ENCODE measurements at regions not wholly inside any gene's neighbourhood (a gene's known extent, or its start where the extent isn't known, plus 50 kb on each side); places are given as distances from the start of the nearest gene placed in this dataset.

GRCh38 chr7:24477398-24478136 lies 95.7 kb upstream of the PALS2 start:
- DNase-seq: no peak

- no peak for DNase-seq
Measured at GRCh38 chr7:24478137-24478655, 95.1 kb upstream of the PALS2 start.

DNA sequence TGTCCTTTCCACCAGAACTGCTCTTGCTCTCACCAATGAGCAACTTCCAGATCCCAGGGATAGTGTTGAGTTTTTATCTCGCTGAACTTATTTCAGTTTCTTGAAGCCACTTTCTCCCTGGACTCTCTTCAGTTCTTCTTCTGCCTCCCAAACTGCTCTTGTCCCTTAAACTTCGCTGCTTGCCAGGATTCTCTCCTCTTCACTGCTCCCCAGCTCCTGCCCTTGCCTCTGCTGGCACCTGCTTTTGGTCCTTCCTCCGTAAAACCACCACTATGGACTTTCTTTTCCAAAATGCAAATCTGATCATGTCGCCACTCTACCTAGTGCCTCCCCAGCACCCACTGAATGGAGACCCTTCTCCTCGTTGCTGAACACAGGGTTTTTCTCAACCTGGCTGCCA lies 92.8 kb upstream of the PALS2 start:
- DNase-seq: no peak

GRCh38 chr7:24483804-24484203 lies 89.4 kb upstream of the PALS2 start:
- no peak for DNase-seq

DNA sequence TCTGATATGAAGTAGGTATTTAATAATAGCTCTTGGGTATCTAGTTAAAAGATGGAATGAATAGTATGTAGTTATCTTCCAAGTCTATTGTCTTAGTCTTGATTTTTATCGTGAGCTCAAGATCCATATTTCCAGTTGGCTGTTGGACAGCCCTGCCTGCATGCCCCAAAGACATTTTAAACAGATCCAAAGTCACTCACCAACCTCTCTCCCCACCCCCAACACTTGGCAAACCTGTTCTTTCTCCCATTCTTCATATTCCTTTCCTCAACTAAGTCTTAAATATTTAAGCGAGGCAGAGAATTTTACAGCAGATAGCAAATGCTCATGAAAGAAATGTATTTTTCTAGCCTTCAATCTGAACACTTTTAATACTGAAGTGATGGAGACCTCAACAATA lies 80.7 kb upstream of the PALS2 start:
- no peak for DNase-seq

GRCh38 chr7:24494832-24495231 lies 78.4 kb upstream of the PALS2 start:
- no peak for DNase-seq

- DNase-seq: no peak
Measured at GRCh38 chr7:24496036-24496435, 77.2 kb upstream of the PALS2 start.

DNA sequence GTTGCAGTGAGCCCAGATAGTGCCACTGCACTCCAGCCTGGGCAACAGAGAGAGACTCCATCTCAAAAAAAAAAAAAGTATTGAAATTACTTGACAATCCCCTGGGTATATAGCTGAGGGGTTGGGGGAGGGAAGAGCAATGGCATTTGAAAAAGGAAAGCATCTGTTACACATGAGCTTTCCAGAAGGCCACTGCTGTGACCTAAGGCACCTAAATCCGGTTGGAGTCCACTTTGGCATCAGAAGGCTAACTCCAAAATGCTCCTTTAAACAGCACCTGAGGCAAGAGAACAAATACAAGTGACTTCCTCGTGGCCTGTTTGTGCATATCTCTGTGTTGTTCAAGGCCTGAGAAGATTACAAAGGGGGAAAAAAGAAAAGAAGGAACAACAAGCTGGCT lies 74.8 kb upstream of the PALS2 start:
- DNase-seq: no peak

DNA sequence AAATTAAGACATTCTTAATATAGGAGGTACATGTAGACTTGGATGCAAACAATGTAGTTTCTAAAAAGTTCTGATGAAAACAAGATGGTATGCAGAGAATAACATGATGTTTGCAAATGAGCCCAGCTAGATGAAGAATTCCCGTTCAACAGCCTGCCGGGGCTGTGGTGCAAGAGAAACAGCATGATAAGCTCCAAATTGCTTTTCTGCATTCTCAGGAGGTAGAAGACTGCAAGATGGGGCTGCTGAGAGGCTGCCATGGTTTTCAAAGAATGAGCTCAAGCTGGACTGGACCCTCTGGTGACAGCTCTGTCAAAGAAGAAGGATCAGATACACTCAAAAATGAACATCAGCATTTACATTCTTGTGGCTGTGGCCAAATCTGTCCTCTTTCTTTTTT lies 73.4 kb upstream of the PALS2 start:
- DNase-seq: no peak

GRCh38 chr7:24500599-24500998 lies 72.7 kb upstream of the PALS2 start:
- DNase-seq: no peak

- DNase-seq: no peak
Measured at GRCh38 chr7:24501009-24501408, 72.2 kb upstream of the PALS2 start.

- no peak for DNase-seq
Measured at GRCh38 chr7:24501443-24502134, 71.7 kb upstream of the PALS2 start.

DNA sequence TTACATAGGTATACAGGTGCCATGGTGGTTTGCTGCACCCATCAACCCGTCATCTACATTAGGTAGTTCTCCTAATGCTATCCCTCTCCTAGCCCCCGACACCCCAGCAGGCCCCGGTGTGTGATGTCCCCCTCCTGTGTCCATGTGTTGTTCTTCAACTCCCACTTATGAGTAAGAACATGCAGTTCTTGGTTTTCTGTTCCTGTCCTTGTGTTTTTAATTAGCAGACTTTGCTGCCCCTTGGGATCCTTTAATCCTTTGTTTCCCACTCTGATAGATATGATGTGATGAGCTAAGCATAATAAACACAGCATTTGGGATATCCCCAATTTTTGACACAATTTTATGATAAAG lies 71.1 kb upstream of the PALS2 start:
- DNase-seq: no peak

DNA sequence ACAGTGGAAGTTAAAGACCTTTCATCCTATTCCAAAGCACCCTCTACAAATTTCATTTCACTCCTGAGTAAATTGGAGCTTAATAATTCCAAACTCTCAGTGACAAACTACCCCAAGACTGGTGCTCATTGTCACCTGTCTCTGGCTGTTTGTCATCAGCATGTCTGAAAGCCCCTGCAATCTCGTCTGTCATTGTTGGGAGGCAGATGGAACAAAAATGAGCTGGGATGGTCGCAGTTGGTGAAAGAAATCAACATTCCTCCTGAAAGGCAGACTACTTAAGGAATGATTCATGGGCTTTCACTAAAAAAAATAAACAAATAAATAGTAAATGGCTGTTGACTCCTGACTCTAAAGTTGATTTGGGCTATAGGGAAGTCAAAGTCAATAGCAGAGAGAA lies 69.7 kb upstream of the PALS2 start:
- DNase-seq: no peak

- DNase-seq: no peak
Measured at GRCh38 chr7:24504040-24504439, 69.2 kb upstream of the PALS2 start.

- DNase-seq: no peak
Measured at GRCh38 chr7:24504836-24505235, 68.4 kb upstream of the PALS2 start.

GRCh38 chr7:24505968-24506367 lies 67.3 kb upstream of the PALS2 start:
- DNase-seq: no peak

DNA sequence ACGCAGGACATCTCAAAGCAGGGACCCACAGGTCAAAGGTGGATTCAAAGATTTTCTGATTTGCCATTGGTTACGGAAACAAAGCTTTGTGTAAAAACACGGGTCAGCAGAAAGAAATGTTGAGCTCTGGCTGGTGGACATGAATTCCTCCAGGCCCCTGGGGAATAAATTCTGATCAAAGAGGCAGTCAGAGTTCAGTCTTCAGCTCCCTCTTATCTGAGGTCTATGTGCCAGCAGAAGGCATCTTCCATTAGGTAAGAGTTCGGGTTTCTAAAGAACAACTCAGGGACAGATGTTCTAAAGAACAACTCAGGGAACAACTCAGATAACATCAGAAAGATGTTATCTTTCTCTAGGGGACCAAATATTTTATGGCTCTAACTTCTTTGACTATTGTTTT lies 64.9 kb upstream of the PALS2 start:
- no peak for DNase-seq

DNA sequence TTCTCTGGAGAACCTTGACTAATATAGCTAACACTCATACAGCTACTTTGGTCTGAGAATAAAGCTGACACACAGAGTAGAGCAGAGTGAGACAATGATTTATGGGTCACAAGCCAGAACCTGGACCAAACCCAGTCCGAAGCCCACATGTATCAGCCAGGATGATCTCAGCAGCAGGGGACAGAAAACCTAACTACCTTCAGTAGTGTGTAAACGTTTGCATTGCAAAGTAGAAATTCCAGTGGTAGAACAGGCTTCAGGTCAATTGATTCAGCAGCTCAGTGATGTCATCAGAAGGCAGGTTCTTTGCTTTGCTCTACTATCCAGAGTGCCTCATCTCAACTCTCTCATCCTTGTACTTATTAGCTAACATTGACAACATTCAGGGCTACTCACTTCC lies 62.5 kb upstream of the PALS2 start:
- no peak for DNase-seq

DNA sequence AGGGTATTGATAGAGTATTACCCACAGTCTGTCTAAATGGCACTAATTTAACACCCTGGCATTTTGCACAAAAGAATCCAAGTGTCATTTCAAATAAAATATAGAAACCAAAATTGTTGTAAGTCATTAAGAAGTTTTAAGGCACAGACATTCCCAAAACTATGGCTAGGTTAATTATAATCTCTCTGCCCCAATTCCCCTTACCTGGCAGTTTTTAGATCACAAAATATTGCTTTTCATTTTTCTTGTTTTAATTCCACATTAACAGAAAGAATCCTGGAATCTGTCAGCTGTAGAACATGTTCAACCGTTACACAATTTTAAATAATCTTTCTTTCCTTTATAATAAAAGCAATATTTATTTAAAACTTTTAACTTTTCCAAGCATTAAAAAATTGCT lies 56.1 kb upstream of the PALS2 start:
- no peak for DNase-seq

GRCh38 chr7:24521917-24522623 lies 51.2 kb upstream of the PALS2 start:
- DNase-seq: no peak

Data from occipital lobe (tissue), 1 donor.